ENCODE measurements at regions not wholly inside any gene's neighbourhood (a gene's known extent, or its start where the extent isn't known, plus 50 kb on each side); places are given as distances from the start of the nearest gene placed in this dataset.

GRCh38 chr7:82674268-82674667 is 230.7 kb upstream of the CACNA2D1 start:
- Histone ChIP-seq H4K20me1 (ENCODE audit: insufficient read depth, low read length) (no peaks in the 10 kb centered on the region), H3K79me2 (ENCODE audit: low read length) (no peaks in the 10 kb centered on the region), H3K9ac (ENCODE audit: low read length) (no peak overlapping the region), H3F3A (ENCODE audit: insufficient read depth, low read length) (peaks cover 16% of the 10 kb centered on the region), H3K4me1 (ENCODE audit: low read length) (peaks cover 17% of the 10 kb centered on the region), H3K4me3 (ENCODE audit: low read length) (no peak overlapping the region), H3K36me3 (replicated peaks; ENCODE audit: insufficient read depth, low read length) (no peaks in the 10 kb centered on the region), H3K27ac (ENCODE audit: low read length) (no peak overlapping the region), H2AFZ (ENCODE audit: low read length) (no peak overlapping the region), H3K9me3 (replicated peaks; ENCODE audit: insufficient read depth, low read length) (no peaks in the 10 kb centered on the region), H3K27me3 (replicated peaks; ENCODE audit: insufficient read depth, low read length) (no peaks in the 10 kb centered on the region), H3K4me2 (ENCODE audit: low read depth, low read length) (no peak overlapping the region), H3K9me2 (replicated peaks; ENCODE audit: insufficient read depth, low read length) (no peaks in the 10 kb centered on the region)
- no peak for TF ChIP-seq EZH2phosphoT487 (IDR thresholded peaks at IDR 0.05; ENCODE audit: low read length)
- no peak for TF ChIP-seq CTCF (IDR thresholded peaks at IDR 0.05; ENCODE audit: low read length)
- TF ChIP-seq EZH2 (optimal IDR thresholded peaks at IDR 0.05; ENCODE audit: low read depth, low read length): no peak
- DNase-seq: no peak

- H3K4me2 ChIP-seq (ENCODE audit: low read depth, low read length): no peak overlapping the region
Measured at GRCh38 chr7:82672078-82672477, 228.5 kb upstream of the CACNA2D1 start.

GRCh38 chr7:82669141-82669540 is 225.6 kb upstream of the CACNA2D1 start:
- H3K9me3 ChIP-seq (replicated peaks; ENCODE audit: insufficient read depth, low read length): no peaks in the 10 kb centered on the region
- H3K36me3 ChIP-seq (replicated peaks; ENCODE audit: insufficient read depth, low read length): no peaks in the 10 kb centered on the region
- no peaks in the 10 kb centered on the region for H4K20me1 ChIP-seq (ENCODE audit: insufficient read depth, low read length)
- H2AFZ ChIP-seq (ENCODE audit: low read length): no peak overlapping the region
- H3K9me2 ChIP-seq (replicated peaks; ENCODE audit: insufficient read depth, low read length): no peaks in the 10 kb centered on the region
- no peaks in the 10 kb centered on the region for H3F3A ChIP-seq (ENCODE audit: insufficient read depth, low read length)
- no peak for DNase-seq
- H3K4me1 ChIP-seq (ENCODE audit: low read length): no peaks in the 10 kb centered on the region
- no peak overlapping the region for H3K27ac ChIP-seq (ENCODE audit: low read length)
- H3K79me2 ChIP-seq (ENCODE audit: low read length): no peaks in the 10 kb centered on the region
- H3K27me3 ChIP-seq (replicated peaks; ENCODE audit: insufficient read depth, low read length): no peaks in the 10 kb centered on the region
- no peak overlapping the region for H3K4me3 ChIP-seq (ENCODE audit: low read length)
- no peak overlapping the region for H3K4me2 ChIP-seq (ENCODE audit: low read depth, low read length)
- no peak for TF ChIP-seq CTCF (IDR thresholded peaks at IDR 0.05; ENCODE audit: low read length)
- no peak for TF ChIP-seq EZH2 (optimal IDR thresholded peaks at IDR 0.05; ENCODE audit: low read depth, low read length)
- no peak for TF ChIP-seq EZH2phosphoT487 (IDR thresholded peaks at IDR 0.05; ENCODE audit: low read length)
- H3K9ac ChIP-seq (ENCODE audit: low read length): no peak overlapping the region

More at GRCh38 chr7:82672078-82672477, 228.5 kb upstream of the CACNA2D1 start:
- Histone ChIP-seq H3K36me3 (replicated peaks; ENCODE audit: insufficient read depth, low read length) (no peaks in the 10 kb centered on the region), H2AFZ (ENCODE audit: low read length) (no peak overlapping the region), H3K27me3 (replicated peaks; ENCODE audit: insufficient read depth, low read length) (no peaks in the 10 kb centered on the region), H3K4me1 (ENCODE audit: low read length) (peaks cover 8% of the 10 kb centered on the region), H3K9ac (ENCODE audit: low read length) (no peak overlapping the region), H3K9me2 (replicated peaks; ENCODE audit: insufficient read depth, low read length) (no peaks in the 10 kb centered on the region), H3K4me3 (ENCODE audit: low read length) (no peak overlapping the region), H4K20me1 (ENCODE audit: insufficient read depth, low read length) (no peaks in the 10 kb centered on the region), H3K9me3 (replicated peaks; ENCODE audit: insufficient read depth, low read length) (no peaks in the 10 kb centered on the region), H3F3A (ENCODE audit: insufficient read depth, low read length) (no peaks in the 10 kb centered on the region), H3K79me2 (ENCODE audit: low read length) (no peaks in the 10 kb centered on the region), H3K27ac (ENCODE audit: low read length) (no peak overlapping the region)
- TF ChIP-seq EZH2phosphoT487 (IDR thresholded peaks at IDR 0.05; ENCODE audit: low read length) (no peak), CTCF (IDR thresholded peaks at IDR 0.05; ENCODE audit: low read length) (no peak), EZH2 (optimal IDR thresholded peaks at IDR 0.05; ENCODE audit: low read depth, low read length) (no peak)
- no peak for DNase-seq

All from MM.1S (cell line).